Breast epithelium (tissue), 4 donors: ENCODE measurements at regions not wholly inside any gene's neighbourhood (a gene's known extent, or its start where the extent isn't known, plus 50 kb on each side); places are given as distances from the start of the nearest gene placed in this dataset.
A peak's percentile ranks its signal among the peaks of the same experiment; 100 is the strongest.

Experiments
- DNase-seq, 2 donors: peaks; one replicate each; pipeline ENCODE4 v3.0.0-alpha.2; 2019; ENCODE audit warnings: low spot score in 2 of 2
- H3K27ac ChIP-seq, 2 donors: fragments of 200-600 bp; sonication (generic) in 1 of 2; one replicate each; pipeline ENCODE4 v1.5.1; 2016 to 2019; ENCODE audit warnings: mild to moderate bottlenecking in 1 of 2
- H3K27me3 ChIP-seq, 2 donors: fragments of 200-600 bp; sonication (generic) in 1 of 2; one replicate each; pipeline versions ENCODE4 v1.5.1 to v1.6.0; 2017 to 2019; ENCODE audit warnings: control low read depth in 1 of 2, mild to moderate bottlenecking in 1 of 2
- H3K36me3 ChIP-seq: fragments of 200-600 bp; one replicate; pipeline ENCODE4 v1.5.1; 2019
- H3K4me1 ChIP-seq, 2 donors: fragments of 200-600 bp; sonication (generic); one replicate each; pipeline ENCODE4 v1.5.1; 2016 to 2019; ENCODE audit warnings: control low read depth in 1 of 2
- H3K4me3 ChIP-seq, 3 donors: fragments of 200-600 bp; sonication (generic); 1 replicate in 2 of 3; 2 replicates in 1 of 3; pipeline ENCODE4 v1.5.1; 2016 to 2019; ENCODE audit warnings: mild to moderate bottlenecking in 3 of 3, moderate library complexity in 2 of 3
- H3K9me3 ChIP-seq, 2 donors: fragments of 200-600 bp; sonication (generic) in 1 of 2; one replicate each; pipeline ENCODE4 v1.5.1; 2016 to 2019; ENCODE audit warnings: control low read depth in 1 of 2
- CTCF ChIP-seq, 3 donors: fragments of 450-650 bp; IDR thresholded peaks; one replicate each; pipeline ENCODE4 v1.5.1; 2016 to 2017; ENCODE audit warnings: antibody characterized with exemption in 3 of 3, mild to moderate bottlenecking in 3 of 3, moderate library complexity in 3 of 3
- POLR2A ChIP-seq: fragments of 450-650 bp; IDR thresholded peaks from one replicate; pipeline ENCODE4 v1.6.1; 2016; ENCODE audit warnings: antibody characterized with exemption, mild to moderate bottlenecking, moderate library complexity
- POLR2AphosphoS5 ChIP-seq, 3 donors: sonication (generic); formaldehyde crosslinking; IDR thresholded peaks; one replicate each; pipeline ENCODE4 v1.6.1; 2017; ENCODE audit warnings: antibody characterized with exemption in 3 of 3
- intact Hi-C: fragments of 100-400 bp; cut with DNase I; formaldehyde crosslinking; loops from one replicate; pipeline ENCODE4 v1.15.1; 2023; ENCODE audit warnings: low total_unique reads

GRCh38 chr2:188677142-188677541 lies 297.0 kb upstream of the COL3A1 start:
- no peak overlapping the region for H3K4me3 ChIP-seq
- H3K27me3 ChIP-seq, result no peaks in the 10 kb centered on the region
- no peaks in the 10 kb centered on the region for H3K4me1 ChIP-seq
- intact Hi-C loops, result no loop called here
- no peak for DNase-seq
- TF ChIP-seq POLR2A (no peak), CTCF (IDR thresholded peaks at IDR 0.05) (no peak), POLR2AphosphoS5 (IDR thresholded peaks at IDR 0.05) (no peak)
- no peak overlapping the region for H3K27ac ChIP-seq
- H3K36me3 ChIP-seq, result no peaks in the 10 kb centered on the region
- H3K9me3 ChIP-seq, result no peaks in the 10 kb centered on the region

- H3K36me3 ChIP-seq, result no peaks in the 10 kb centered on the region
- DNase-seq, result no peak
- no peaks in the 10 kb centered on the region for H3K9me3 ChIP-seq
- H3K27me3 ChIP-seq, result no peaks in the 10 kb centered on the region
- intact Hi-C loops, result no loop called here
- TF ChIP-seq CTCF (IDR thresholded peaks at IDR 0.05) (no peak), POLR2AphosphoS5 (IDR thresholded peaks at IDR 0.05) (no peak)
- H3K4me1 ChIP-seq, result no peaks in the 10 kb centered on the region
- no peak overlapping the region for H3K27ac ChIP-seq
- no peak overlapping the region for H3K4me3 ChIP-seq
Observed at GRCh38 chr2:188678882-188679281, 295.3 kb upstream of the COL3A1 start.

GRCh38 chr2:188682838-188683237 lies 291.3 kb upstream of the COL3A1 start:
- no peak overlapping the region for H3K27ac ChIP-seq
- DNase-seq, result no peak
- H3K9me3 ChIP-seq, result no peaks in the 10 kb centered on the region
- intact Hi-C loops, result no loop called here
- no peak overlapping the region for H3K4me3 ChIP-seq
- no peaks in the 10 kb centered on the region for H3K36me3 ChIP-seq
- no peaks in the 10 kb centered on the region for H3K27me3 ChIP-seq
- no peak for TF ChIP-seq CTCF (IDR thresholded peaks at IDR 0.05)
- TF ChIP-seq POLR2A, result no peak
- no peak for TF ChIP-seq POLR2AphosphoS5 (IDR thresholded peaks at IDR 0.05)
- no peaks in the 10 kb centered on the region for H3K4me1 ChIP-seq

GRCh38 chr2:188684795-188685194 lies 289.4 kb upstream of the COL3A1 start:
- intact Hi-C loops, result no loop called here
- no peak overlapping the region for H3K27ac ChIP-seq

GRCh38 chr2:188693111-188693510 lies 281.1 kb upstream of the COL3A1 start:
- DNase-seq, result peak in 1 of 2 donors; percentile 17
- no peaks in the 10 kb centered on the region for H3K36me3 ChIP-seq

More at GRCh38 chr2:188684795-188685194, 289.4 kb upstream of the COL3A1 start:
- Histone ChIP-seq H3K9me3 (peaks cover 0 to 4% of the 10 kb centered on the region in 2 donors), H3K36me3 (no peaks in the 10 kb centered on the region), H3K4me1 (no peaks in the 10 kb centered on the region), H3K4me3 (no peak overlapping the region), H3K27me3 (no peaks in the 10 kb centered on the region)
- TF ChIP-seq CTCF (IDR thresholded peaks at IDR 0.05) (no peak), POLR2A (no peak), POLR2AphosphoS5 (IDR thresholded peaks at IDR 0.05) (no peak)
- DNase-seq, result no peak

More at GRCh38 chr2:188693111-188693510, 281.1 kb upstream of the COL3A1 start:
- Histone ChIP-seq H3K27ac (no peak overlapping the region), H3K9me3 (peaks cover 0 to 4% of the 10 kb centered on the region in 2 donors), H3K27me3 (no peaks in the 10 kb centered on the region), H3K4me3 (no peak overlapping the region), H3K4me1 (no peaks in the 10 kb centered on the region)
- intact Hi-C loops, result no loop called here
- TF ChIP-seq POLR2AphosphoS5 (IDR thresholded peaks at IDR 0.05), result no peak
- no peak for TF ChIP-seq CTCF (IDR thresholded peaks at IDR 0.05)
- no peak for TF ChIP-seq POLR2A
